ENCODE measurements at regions not wholly inside any gene's neighbourhood (a gene's known extent, or its start where the extent isn't known, plus 50 kb on each side); places are given as distances from the start of the nearest gene placed in this dataset.

- no peaks in the 10 kb centered on the region for H3K9me3 ChIP-seq (ENCODE audit: low read length)
- no peaks in the 10 kb centered on the region for H3K27me3 ChIP-seq (ENCODE audit: insufficient read depth, low read length)
- no peak overlapping the region for H2AFZ ChIP-seq (ENCODE audit: low read depth, low read length)
- no peaks in the 10 kb centered on the region for H3K4me1 ChIP-seq (ENCODE audit: insufficient read depth, low read length)
- no peak overlapping the region for H3K4me3 ChIP-seq (ENCODE audit: low read length)
- H3K36me3 ChIP-seq (ENCODE audit: insufficient read depth, low read length), result no peaks in the 10 kb centered on the region
Observed at GRCh38 chr10:9615189-9615588, 1402.5 kb upstream of the CELF2 start.

DNA sequence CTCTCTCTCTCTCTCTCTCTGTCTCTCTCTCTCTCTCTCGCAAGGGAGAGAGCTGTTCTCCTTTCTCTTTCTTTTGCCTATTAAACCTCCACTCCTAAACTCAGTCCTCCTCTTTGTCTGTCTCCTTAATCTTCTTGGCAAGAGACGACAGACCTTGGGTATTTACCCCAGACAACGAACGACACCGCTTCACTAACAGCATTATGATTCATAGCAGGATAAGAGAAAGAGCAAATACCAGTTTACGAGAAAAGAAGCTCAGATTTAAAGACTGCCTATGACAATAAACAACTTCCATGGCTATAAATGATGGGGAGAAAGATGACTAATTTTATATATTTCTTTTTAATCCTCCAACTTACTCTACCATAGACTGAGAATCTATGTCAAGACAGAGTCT lies 1396.5 kb upstream of the CELF2 start:
- Histone ChIP-seq H3K27me3 (ENCODE audit: insufficient read depth, low read length) (no peaks in the 10 kb centered on the region), H3K4me1 (ENCODE audit: insufficient read depth, low read length) (no peaks in the 10 kb centered on the region), H3K36me3 (ENCODE audit: insufficient read depth, low read length) (no peaks in the 10 kb centered on the region), H3K4me3 (ENCODE audit: low read length) (no peak overlapping the region), H3K9me3 (ENCODE audit: low read length) (no peaks in the 10 kb centered on the region), H2AFZ (ENCODE audit: low read depth, low read length) (no peak overlapping the region)

- H3K4me1 ChIP-seq (ENCODE audit: insufficient read depth, low read length), result no peaks in the 10 kb centered on the region
- no peaks in the 10 kb centered on the region for H3K36me3 ChIP-seq (ENCODE audit: insufficient read depth, low read length)
- H2AFZ ChIP-seq (ENCODE audit: low read depth, low read length), result no peak overlapping the region
- no peaks in the 10 kb centered on the region for H3K27me3 ChIP-seq (ENCODE audit: insufficient read depth, low read length)
- H3K9me3 ChIP-seq (ENCODE audit: low read length), result no peaks in the 10 kb centered on the region
- H3K4me3 ChIP-seq (ENCODE audit: low read length), result no peak overlapping the region
Observed at GRCh38 chr10:9625304-9625703, 1392.4 kb upstream of the CELF2 start.

DNA sequence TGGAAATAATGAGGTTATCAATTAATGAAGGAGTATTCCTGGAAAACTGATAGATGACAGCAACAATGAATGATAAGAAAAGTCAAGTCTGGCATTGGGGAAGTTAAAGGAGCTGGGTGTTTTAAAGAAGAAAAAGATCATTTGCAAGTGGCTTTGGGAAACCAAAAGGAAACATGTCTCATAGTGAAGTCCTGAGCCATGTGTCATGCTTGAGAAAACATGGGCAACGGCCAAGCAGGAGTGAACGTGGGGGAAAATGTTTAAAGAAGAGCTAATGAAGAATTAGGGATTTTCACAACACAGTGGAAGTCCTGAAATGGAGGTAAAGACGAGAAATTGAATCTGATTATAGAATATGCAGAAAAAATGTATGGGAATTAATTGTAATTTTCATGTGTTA lies 1383.2 kb upstream of the CELF2 start:
- no peaks in the 10 kb centered on the region for H3K4me1 ChIP-seq (ENCODE audit: insufficient read depth, low read length)
- H3K9me3 ChIP-seq (ENCODE audit: low read length), result no peaks in the 10 kb centered on the region
- no peak overlapping the region for H3K4me3 ChIP-seq (ENCODE audit: low read length)

DNA sequence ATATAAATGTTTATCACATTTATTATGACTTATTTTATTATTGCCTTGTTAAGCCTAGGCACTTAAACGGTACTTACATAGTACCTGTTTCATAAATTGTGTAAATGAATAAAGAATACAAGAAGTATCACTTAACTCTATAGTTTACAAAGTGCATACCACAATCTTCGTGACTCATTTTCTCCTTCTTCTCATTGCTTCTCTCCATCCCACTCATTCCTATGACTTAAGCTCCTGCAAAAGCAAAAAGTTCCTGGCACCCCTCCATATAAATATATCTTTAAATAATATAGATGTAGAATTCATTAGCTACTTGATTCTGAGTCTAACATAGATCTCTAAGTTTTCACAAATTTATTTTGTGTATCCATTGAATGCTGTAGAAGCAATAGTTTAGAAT lies 1382.0 kb upstream of the CELF2 start:
- H3K4me3 ChIP-seq (ENCODE audit: low read length), result no peak overlapping the region
- H3K9me3 ChIP-seq (ENCODE audit: low read length), result no peaks in the 10 kb centered on the region
- H2AFZ ChIP-seq (ENCODE audit: low read depth, low read length), result no peak overlapping the region
- H3K27me3 ChIP-seq (ENCODE audit: insufficient read depth, low read length), result no peaks in the 10 kb centered on the region
- no peaks in the 10 kb centered on the region for H3K36me3 ChIP-seq (ENCODE audit: insufficient read depth, low read length)
- no peaks in the 10 kb centered on the region for H3K4me1 ChIP-seq (ENCODE audit: insufficient read depth, low read length)

More for the DNA sequence above, 1383.2 kb upstream of the CELF2 start:
- Histone ChIP-seq H3K27me3 (ENCODE audit: insufficient read depth, low read length) (no peaks in the 10 kb centered on the region), H2AFZ (ENCODE audit: low read depth, low read length) (no peak overlapping the region), H3K36me3 (ENCODE audit: insufficient read depth, low read length) (no peaks in the 10 kb centered on the region)

- no peaks in the 10 kb centered on the region for H3K9me3 ChIP-seq (ENCODE audit: low read length)
- no peaks in the 10 kb centered on the region for H3K27me3 ChIP-seq (ENCODE audit: insufficient read depth, low read length)
- H3K4me3 ChIP-seq (ENCODE audit: low read length), result no peak overlapping the region
- H2AFZ ChIP-seq (ENCODE audit: low read depth, low read length), result no peak overlapping the region
- H3K36me3 ChIP-seq (ENCODE audit: insufficient read depth, low read length), result no peaks in the 10 kb centered on the region
- H3K4me1 ChIP-seq (ENCODE audit: insufficient read depth, low read length), result no peaks in the 10 kb centered on the region
Observed at GRCh38 chr10:9636216-9636615, 1381.5 kb upstream of the CELF2 start.

DNA sequence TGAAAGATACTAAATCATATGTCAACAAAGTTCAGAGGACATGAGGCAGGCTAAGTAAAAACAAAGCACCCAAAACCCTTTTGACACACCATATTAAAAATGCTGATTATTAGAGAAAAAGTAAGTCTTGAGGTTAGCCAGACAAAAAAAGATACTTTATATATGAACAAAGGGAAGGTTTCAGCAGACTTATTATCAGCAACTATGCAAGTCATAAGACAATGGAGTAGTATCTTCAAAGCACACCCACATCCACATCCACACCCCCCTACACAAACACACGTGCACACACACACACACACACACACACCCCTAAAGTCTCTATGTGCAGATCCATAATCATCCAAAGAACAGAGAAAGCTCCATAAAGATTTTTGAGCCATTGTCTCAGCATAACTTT lies 1373.9 kb upstream of the CELF2 start:
- no peaks in the 10 kb centered on the region for H3K4me1 ChIP-seq (ENCODE audit: insufficient read depth, low read length)
- no peaks in the 10 kb centered on the region for H3K9me3 ChIP-seq (ENCODE audit: low read length)
- no peak overlapping the region for H2AFZ ChIP-seq (ENCODE audit: low read depth, low read length)
- H3K4me3 ChIP-seq (ENCODE audit: low read length), result no peak overlapping the region
- H3K27me3 ChIP-seq (ENCODE audit: insufficient read depth, low read length), result no peaks in the 10 kb centered on the region
- H3K36me3 ChIP-seq (ENCODE audit: insufficient read depth, low read length), result no peaks in the 10 kb centered on the region

DNA sequence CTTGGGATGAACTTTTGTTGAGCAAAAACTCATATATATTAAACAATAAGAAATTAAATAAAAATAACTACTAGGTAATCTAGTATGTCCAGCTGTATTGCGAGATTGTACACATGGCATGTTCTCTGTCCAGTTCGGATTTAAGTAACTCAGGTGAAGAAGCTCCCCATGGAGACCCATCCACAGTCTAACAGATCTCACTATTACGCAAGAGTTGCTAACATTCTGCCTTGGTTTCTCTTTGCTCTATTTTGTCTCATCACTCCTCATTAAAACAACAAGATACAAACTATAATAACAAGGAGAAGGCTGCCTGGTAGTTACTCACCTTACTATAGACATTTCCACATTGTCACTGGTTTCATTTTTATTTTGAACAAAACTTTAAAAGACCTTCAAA lies 1372.3 kb upstream of the CELF2 start:
- Histone ChIP-seq H2AFZ (ENCODE audit: low read depth, low read length) (no peak overlapping the region), H3K4me3 (ENCODE audit: low read length) (no peak overlapping the region), H3K36me3 (ENCODE audit: insufficient read depth, low read length) (no peaks in the 10 kb centered on the region), H3K27me3 (ENCODE audit: insufficient read depth, low read length) (no peaks in the 10 kb centered on the region), H3K9me3 (ENCODE audit: low read length) (no peaks in the 10 kb centered on the region), H3K4me1 (ENCODE audit: insufficient read depth, low read length) (no peaks in the 10 kb centered on the region)

GRCh38 chr10:9645928-9646600 lies 1371.6 kb upstream of the CELF2 start:
- Histone ChIP-seq H3K4me1 (ENCODE audit: insufficient read depth, low read length) (no peaks in the 10 kb centered on the region), H3K36me3 (ENCODE audit: insufficient read depth, low read length) (no peaks in the 10 kb centered on the region), H2AFZ (ENCODE audit: low read depth, low read length) (no peak overlapping the region), H3K9me3 (ENCODE audit: low read length) (no peaks in the 10 kb centered on the region), H3K4me3 (ENCODE audit: low read length) (no peak overlapping the region), H3K27me3 (ENCODE audit: insufficient read depth, low read length) (no peaks in the 10 kb centered on the region)

- H2AFZ ChIP-seq (ENCODE audit: low read depth, low read length), result no peak overlapping the region
- H3K4me1 ChIP-seq (ENCODE audit: insufficient read depth, low read length), result no peaks in the 10 kb centered on the region
- no peaks in the 10 kb centered on the region for H3K36me3 ChIP-seq (ENCODE audit: insufficient read depth, low read length)
- no peaks in the 10 kb centered on the region for H3K9me3 ChIP-seq (ENCODE audit: low read length)
- H3K27me3 ChIP-seq (ENCODE audit: insufficient read depth, low read length), result no peaks in the 10 kb centered on the region
- no peak overlapping the region for H3K4me3 ChIP-seq (ENCODE audit: low read length)
Observed at GRCh38 chr10:9654261-9654660, 1363.4 kb upstream of the CELF2 start.

GRCh38 chr10:9656386-9656785 lies 1361.3 kb upstream of the CELF2 start:
- Histone ChIP-seq H3K27me3 (ENCODE audit: insufficient read depth, low read length) (no peaks in the 10 kb centered on the region), H3K4me3 (ENCODE audit: low read length) (no peak overlapping the region), H3K36me3 (ENCODE audit: insufficient read depth, low read length) (no peaks in the 10 kb centered on the region), H3K9me3 (ENCODE audit: low read length) (no peaks in the 10 kb centered on the region), H2AFZ (ENCODE audit: low read depth, low read length) (no peak overlapping the region), H3K4me1 (ENCODE audit: insufficient read depth, low read length) (no peaks in the 10 kb centered on the region)

DNA sequence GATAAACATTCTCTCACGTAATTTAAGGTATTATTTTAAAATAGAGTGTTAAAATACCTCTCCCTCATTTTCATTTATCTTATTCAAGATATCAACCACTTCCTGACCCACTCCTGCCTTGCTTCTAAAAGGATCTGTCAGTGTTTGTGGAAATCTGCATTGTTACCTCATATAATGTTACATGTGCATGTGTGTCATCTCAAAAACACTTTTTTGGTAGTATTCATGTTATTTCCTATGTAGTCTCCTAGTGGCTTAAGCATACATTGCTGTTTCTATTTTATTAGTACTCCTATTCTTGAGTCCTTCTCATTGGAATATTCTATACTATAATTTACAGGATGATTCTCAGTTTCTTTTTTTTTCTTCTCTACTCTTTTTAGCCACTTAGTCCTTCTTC lies 1360.7 kb upstream of the CELF2 start:
- no peak overlapping the region for H3K4me3 ChIP-seq (ENCODE audit: low read length)
- no peaks in the 10 kb centered on the region for H3K9me3 ChIP-seq (ENCODE audit: low read length)
- no peaks in the 10 kb centered on the region for H3K27me3 ChIP-seq (ENCODE audit: insufficient read depth, low read length)
- H2AFZ ChIP-seq (ENCODE audit: low read depth, low read length), result no peak overlapping the region
- H3K4me1 ChIP-seq (ENCODE audit: insufficient read depth, low read length), result no peaks in the 10 kb centered on the region
- H3K36me3 ChIP-seq (ENCODE audit: insufficient read depth, low read length), result no peaks in the 10 kb centered on the region

DNA sequence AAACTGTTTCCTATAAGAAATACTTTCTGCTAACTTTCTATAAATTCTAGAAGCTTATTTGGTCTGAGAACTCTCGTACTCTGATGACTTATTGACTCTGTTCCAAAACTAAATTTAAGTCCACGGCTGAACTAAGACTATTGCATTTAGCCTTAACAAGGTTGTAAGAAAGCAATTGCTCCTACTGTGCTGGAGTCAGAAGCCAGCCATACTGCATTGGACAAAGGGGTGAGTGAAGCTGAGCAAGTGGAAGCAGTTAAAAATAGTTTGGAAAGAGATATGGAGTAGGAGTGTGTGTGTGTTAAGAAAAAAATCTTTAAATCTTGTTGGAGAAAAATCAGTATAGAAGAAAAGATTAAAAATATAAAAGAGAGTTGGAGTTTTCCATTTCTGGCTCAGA lies 1360.1 kb upstream of the CELF2 start:
- Histone ChIP-seq H3K27me3 (ENCODE audit: insufficient read depth, low read length) (no peaks in the 10 kb centered on the region), H2AFZ (ENCODE audit: low read depth, low read length) (no peak overlapping the region), H3K9me3 (ENCODE audit: low read length) (no peaks in the 10 kb centered on the region), H3K4me1 (ENCODE audit: insufficient read depth, low read length) (no peaks in the 10 kb centered on the region), H3K36me3 (ENCODE audit: insufficient read depth, low read length) (no peaks in the 10 kb centered on the region), H3K4me3 (ENCODE audit: low read length) (no peak overlapping the region)

GRCh38 chr10:9668411-9668810 lies 1349.3 kb upstream of the CELF2 start:
- Histone ChIP-seq H3K27me3 (ENCODE audit: insufficient read depth, low read length) (no peaks in the 10 kb centered on the region), H3K9me3 (ENCODE audit: low read length) (no peaks in the 10 kb centered on the region), H2AFZ (ENCODE audit: low read depth, low read length) (no peak overlapping the region), H3K36me3 (ENCODE audit: insufficient read depth, low read length) (no peaks in the 10 kb centered on the region), H3K4me3 (ENCODE audit: low read length) (no peak overlapping the region), H3K4me1 (ENCODE audit: insufficient read depth, low read length) (no peaks in the 10 kb centered on the region)

All from neuron (in vitro differentiated cells).